Fibroblast of skin of abdomen (primary cell): ENCODE measurements at regions not wholly inside any gene's neighbourhood (a gene's known extent, or its start where the extent isn't known, plus 50 kb on each side); places are given as distances from the start of the nearest gene placed in this dataset.
A peak's percentile ranks its signal among the peaks of the same experiment; 100 is the strongest.
"Not testable (repeated sequence)": the region's sequence is repeated elsewhere in the genome, so short reads cannot be mapped to it uniquely, and the experiment has no call there.

Experiments used
- DNase-seq: peaks from one replicate; pipeline ENCODE4 v3.0.0-alpha.2; 2013

GRCh38 chr1:161454865-161455707, 50.2 kb upstream of the FCGR2A start:
- DNase-seq, result not testable (repeated sequence)

- DNase-seq, result not testable (repeated sequence)
These were observed 51.0 kb upstream of the FCGR2A start for GRCh38 chr1:161453950-161454864.

GRCh38 chr1:161451698-161452348, 53.4 kb upstream of the FCGR2A start:
- not testable (repeated sequence) for DNase-seq

GRCh38 chr1:161447760-161448332, 57.4 kb upstream of the FCGR2A start:
- DNase-seq, result not testable (repeated sequence)

GRCh38 chr1:161447040-161447759, 58.1 kb upstream of the FCGR2A start:
- not testable (repeated sequence) for DNase-seq

GRCh38 chr1:161444725-161445124, 60.5 kb upstream of the FCGR2A start:
- not testable (repeated sequence) for DNase-seq

- not testable (repeated sequence) for DNase-seq
These were observed 61.0 kb upstream of the FCGR2A start for GRCh38 chr1:161444255-161444654.

GRCh38 chr1:161440312-161440894, 64.9 kb upstream of the FCGR2A start:
- peak; percentile 41 for DNase-seq

GRCh38 chr1:161439280-161440232, 65.7 kb upstream of the FCGR2A start:
- peak; percentile 14 for DNase-seq

GRCh38 chr1:161433191-161433590, 65.5 kb upstream of the CFAP126 start:
- DNase-seq, result not testable (repeated sequence)

- no peak for DNase-seq
These were observed 64.4 kb upstream of the CFAP126 start for GRCh38 chr1:161432091-161432490.

GRCh38 chr1:161427733-161428516, 60.2 kb upstream of the CFAP126 start:
- DNase-seq, result peak; percentile 21

- DNase-seq, result not testable (repeated sequence)
These were observed 55.2 kb upstream of the CFAP126 start for GRCh38 chr1:161422914-161423313.

GRCh38 chr1:161421456-161421855, 53.8 kb upstream of the CFAP126 start:
- DNase-seq, result no peak

GRCh38 chr1:161420763-161421455, 53.2 kb upstream of the CFAP126 start:
- no peak for DNase-seq

- not testable (repeated sequence) for DNase-seq
These were observed 49.9 kb upstream of the CFAP126 start for GRCh38 chr1:161417536-161417935.
